Activated T-helper 2 cell treated with anti-CD3 and anti-CD28 coated beads, Interferon-gamma antibody, Interleukin-2, Interleukin-4, amounts not matched to agents 10 μg/mL and 5 μg/mL and 100 μg/mL, durations not matched to agents 14 hours and 24 hours and 36 hours (primary cell): ENCODE measurements at regions not wholly inside any gene's neighbourhood (a gene's known extent, or its start where the extent isn't known, plus 50 kb on each side); places are given as distances from the start of the nearest gene placed in this dataset.

Experiments
- DNase-seq: peaks from one replicate; pipeline ENCODE4 v3.0.0; 2021; ENCODE audit warnings: low spot score
- H3K27ac Mint-ChIP-seq: one replicate; pipeline ENCODE4 v1.8.0; 2021; ENCODE audit warnings: mixed read lengths
- H3K27me3 Mint-ChIP-seq: one replicate; pipeline ENCODE4 v1.8.0; 2021; ENCODE audit warnings: low read depth, mixed read lengths
- H3K36me3 Mint-ChIP-seq: one replicate; pipeline ENCODE4 v1.8.0; 2021; ENCODE audit warnings: low read depth, mixed read lengths
- H3K4me1 Mint-ChIP-seq: one replicate; pipeline ENCODE4 v1.8.0; 2021; ENCODE audit warnings: low read depth, mixed read lengths
- H3K4me3 Mint-ChIP-seq: one replicate; pipeline ENCODE4 v1.8.0; 2021; ENCODE audit warnings: low read depth, mild to moderate bottlenecking, moderate library complexity, mixed read lengths
- H3K9me3 Mint-ChIP-seq: one replicate; pipeline ENCODE4 v1.8.0; 2021; ENCODE audit warnings: mixed read lengths
- intact Hi-C: fragments of 100-400 bp; cut with micrococcal nuclease; formaldehyde crosslinking; loops from one replicate; pipeline ENCODE4 v1.15.1; 2023

- no peaks in the 10 kb centered on the region for H3K9me3 Mint-ChIP-seq
- H3K27ac Mint-ChIP-seq: no peak overlapping the region
- intact Hi-C loops: no loop called here
- H3K4me3 Mint-ChIP-seq: no peak overlapping the region
- DNase-seq: no peak
- no peaks in the 10 kb centered on the region for H3K36me3 Mint-ChIP-seq
- no peaks in the 10 kb centered on the region for H3K4me1 Mint-ChIP-seq
- H3K27me3 Mint-ChIP-seq: peaks cover 2% of the 10 kb centered on the region
Observed at GRCh38 chr12:127398016-127398710, 868.8 kb upstream of the TMEM132C start.

- no peaks in the 10 kb centered on the region for H3K36me3 Mint-ChIP-seq
Observed at GRCh38 chr12:127399451-127399850, 867.5 kb upstream of the TMEM132C start.

DNA sequence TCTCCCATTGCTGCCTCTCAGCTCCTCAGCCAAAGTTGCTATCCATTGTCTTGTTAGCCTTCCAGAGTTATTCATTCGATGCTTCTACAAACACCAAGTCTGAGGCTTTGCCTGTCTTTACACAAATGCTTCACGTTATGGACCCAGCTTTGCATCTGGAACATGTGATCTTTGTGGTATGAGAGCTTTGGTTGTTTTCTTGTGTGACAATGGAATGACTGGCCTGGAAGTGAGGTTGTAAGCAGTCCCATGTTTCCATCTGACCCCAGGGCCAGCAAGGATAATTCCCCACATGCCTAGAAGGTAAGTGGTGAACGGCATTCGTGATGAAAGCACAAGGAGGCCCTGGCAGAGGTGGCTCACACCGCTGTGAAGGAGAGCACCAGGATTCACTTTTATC lies 866.7 kb upstream of the TMEM132C start:
- no peaks in the 10 kb centered on the region for H3K4me1 Mint-ChIP-seq
- H3K36me3 Mint-ChIP-seq: no peaks in the 10 kb centered on the region
- H3K4me3 Mint-ChIP-seq: no peak overlapping the region
- H3K9me3 Mint-ChIP-seq: no peaks in the 10 kb centered on the region
- H3K27me3 Mint-ChIP-seq: peaks cover 2% of the 10 kb centered on the region
- no peak for DNase-seq
- no peak overlapping the region for H3K27ac Mint-ChIP-seq
- intact Hi-C loops: no loop called here

More at GRCh38 chr12:127399451-127399850, 867.5 kb upstream of the TMEM132C start:
- Mint-ChIP-seq H3K27me3 (peaks cover 2% of the 10 kb centered on the region), H3K9me3 (no peaks in the 10 kb centered on the region), H3K4me1 (no peaks in the 10 kb centered on the region), H3K27ac (no peak overlapping the region), H3K4me3 (no peak overlapping the region)
- DNase-seq: no peak
- intact Hi-C loops: no loop called here

GRCh38 chr12:127401005-127401404 lies 866.0 kb upstream of the TMEM132C start:
- DNase-seq: no peak
- Mint-ChIP-seq H3K4me3 (no peak overlapping the region), H3K9me3 (no peaks in the 10 kb centered on the region), H3K4me1 (no peaks in the 10 kb centered on the region), H3K27me3 (peaks cover 2% of the 10 kb centered on the region), H3K36me3 (no peaks in the 10 kb centered on the region), H3K27ac (no peak overlapping the region)
- intact Hi-C loops: no loop called here

- Mint-ChIP-seq H3K4me1 (no peaks in the 10 kb centered on the region), H3K36me3 (no peaks in the 10 kb centered on the region), H3K9me3 (no peaks in the 10 kb centered on the region), H3K27me3 (peaks cover 2% of the 10 kb centered on the region), H3K4me3 (no peak overlapping the region), H3K27ac (no peak overlapping the region)
- DNase-seq: no peak
- intact Hi-C loops: no loop called here
Observed at GRCh38 chr12:127401536-127401935, 865.4 kb upstream of the TMEM132C start.

DNA sequence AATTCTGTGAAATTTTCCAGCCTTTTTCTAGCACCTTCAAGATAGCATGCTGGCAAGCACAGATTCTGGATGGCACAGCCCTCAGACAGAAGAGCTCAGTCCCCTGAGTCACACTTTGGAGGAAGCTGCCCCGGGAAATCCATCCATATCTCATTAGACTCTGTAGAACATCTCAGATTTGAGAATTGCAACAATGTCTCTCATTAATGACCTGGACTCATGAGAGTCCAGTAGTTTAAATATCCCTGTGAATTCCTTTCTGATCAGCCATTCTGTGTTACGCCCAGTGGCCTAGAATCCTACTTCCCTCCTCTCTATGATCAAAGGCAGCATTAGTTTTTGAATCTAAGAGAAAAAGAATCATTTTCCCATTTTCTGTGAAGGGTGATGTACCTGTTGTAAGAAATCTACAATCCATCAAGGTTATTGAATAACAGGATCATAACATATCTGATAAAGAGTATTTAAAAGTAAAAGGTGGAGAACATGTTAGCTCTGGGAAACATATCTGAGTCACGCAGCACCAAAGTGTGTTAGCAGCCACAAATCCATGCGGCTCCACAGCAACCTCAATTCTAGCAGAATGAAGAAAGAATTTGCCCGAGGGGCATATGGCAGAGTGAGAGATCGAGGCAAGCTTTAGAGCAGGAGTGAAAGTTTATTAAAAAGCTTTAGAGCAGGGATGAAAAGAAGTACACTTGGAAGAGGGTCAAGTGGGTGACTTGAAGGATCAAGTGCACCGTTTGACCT lies 855.6 kb upstream of the TMEM132C start:
- intact Hi-C loops: no loop called here
- Mint-ChIP-seq H3K36me3 (no peaks in the 10 kb centered on the region), H3K4me3 (no peak overlapping the region), H3K27me3 (no peaks in the 10 kb centered on the region), H3K27ac (no peak overlapping the region), H3K4me1 (no peaks in the 10 kb centered on the region), H3K9me3 (no peaks in the 10 kb centered on the region)
- DNase-seq: no peak

- no peaks in the 10 kb centered on the region for H3K4me1 Mint-ChIP-seq
- H3K4me3 Mint-ChIP-seq: no peak overlapping the region
- DNase-seq: no peak
- no peak overlapping the region for H3K27ac Mint-ChIP-seq
- H3K27me3 Mint-ChIP-seq: no peaks in the 10 kb centered on the region
- intact Hi-C loops: no loop called here
- peaks cover 4% of the 10 kb centered on the region for H3K9me3 Mint-ChIP-seq
- no peaks in the 10 kb centered on the region for H3K36me3 Mint-ChIP-seq
Observed at GRCh38 chr12:127411981-127412380, 855.0 kb upstream of the TMEM132C start.

DNA sequence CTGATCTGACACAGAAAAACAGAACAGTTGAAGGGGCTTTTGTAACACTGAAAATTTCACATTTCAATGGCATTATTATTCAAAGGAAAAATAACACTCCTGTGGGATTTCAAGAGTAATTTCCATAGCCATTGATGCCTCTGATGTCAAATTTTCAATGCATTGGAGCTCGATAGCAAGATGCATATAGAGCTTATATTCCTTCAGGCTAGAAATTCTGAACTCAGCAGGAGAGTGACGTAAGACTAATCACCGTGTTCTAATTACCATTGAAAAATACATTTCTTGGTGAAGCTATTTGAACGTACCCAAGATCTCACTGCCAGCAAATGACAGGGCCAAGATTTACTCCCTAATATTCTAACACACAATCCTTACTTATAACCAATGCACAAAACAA lies 854.1 kb upstream of the TMEM132C start:
- H3K9me3 Mint-ChIP-seq: peaks cover 12% of the 10 kb centered on the region
- no peaks in the 10 kb centered on the region for H3K4me1 Mint-ChIP-seq
- H3K36me3 Mint-ChIP-seq: no peaks in the 10 kb centered on the region
- intact Hi-C loops: no loop called here
- no peak overlapping the region for H3K4me3 Mint-ChIP-seq
- H3K27me3 Mint-ChIP-seq: no peaks in the 10 kb centered on the region
- DNase-seq: no peak
- H3K27ac Mint-ChIP-seq: no peak overlapping the region

DNA sequence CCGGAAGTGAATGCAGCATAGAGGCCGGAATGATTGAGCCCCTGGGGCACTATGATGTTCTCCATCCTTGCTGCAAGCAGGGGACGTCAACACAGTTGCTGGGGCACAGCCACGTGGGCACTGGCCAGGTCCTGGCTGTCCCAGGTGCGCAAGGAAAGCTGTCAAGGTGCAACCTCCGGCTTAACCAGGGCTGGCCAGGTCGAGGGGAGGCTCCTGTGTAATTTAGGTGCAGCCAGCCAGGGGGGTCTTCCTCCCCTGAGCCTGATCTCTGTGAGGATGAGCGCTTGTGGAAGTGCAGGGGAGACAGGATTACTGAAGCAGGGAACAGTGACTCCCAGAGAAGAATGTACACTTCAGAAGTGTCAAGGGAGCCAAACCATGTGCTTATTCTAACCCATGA lies 852.8 kb upstream of the TMEM132C start:
- no peak for DNase-seq
- no peaks in the 10 kb centered on the region for H3K36me3 Mint-ChIP-seq
- H3K4me1 Mint-ChIP-seq: no peaks in the 10 kb centered on the region
- no peak overlapping the region for H3K27ac Mint-ChIP-seq
- no peaks in the 10 kb centered on the region for H3K27me3 Mint-ChIP-seq
- peaks cover 20% of the 10 kb centered on the region for H3K9me3 Mint-ChIP-seq
- H3K4me3 Mint-ChIP-seq: no peak overlapping the region
- intact Hi-C loops: no loop called here

DNA sequence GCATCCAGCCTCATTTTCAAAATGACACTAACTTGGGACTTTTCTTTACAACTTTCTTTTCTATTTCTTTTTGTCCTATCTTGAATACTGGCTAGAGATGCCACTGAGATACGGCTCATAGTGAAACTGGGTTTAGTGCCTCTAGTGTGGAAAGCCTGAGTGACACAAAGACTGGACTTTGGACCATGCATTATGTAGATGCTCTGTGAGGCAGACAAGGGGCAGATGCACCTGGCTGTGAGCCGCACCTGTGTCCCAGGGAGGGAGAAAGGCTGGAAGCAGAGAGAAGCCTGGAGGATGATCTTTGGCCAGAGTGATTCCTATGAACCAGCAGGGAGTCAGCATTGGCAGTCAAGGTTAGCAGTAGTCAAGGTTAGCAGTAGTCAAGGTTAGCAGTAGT lies 852.3 kb upstream of the TMEM132C start:
- H3K36me3 Mint-ChIP-seq: no peaks in the 10 kb centered on the region
- no peaks in the 10 kb centered on the region for H3K27me3 Mint-ChIP-seq
- peaks cover 20% of the 10 kb centered on the region for H3K9me3 Mint-ChIP-seq
- DNase-seq: no peak
- H3K4me3 Mint-ChIP-seq: no peak overlapping the region
- intact Hi-C loops: no loop called here
- no peaks in the 10 kb centered on the region for H3K4me1 Mint-ChIP-seq
- H3K27ac Mint-ChIP-seq: no peak overlapping the region

GRCh38 chr12:127416796-127417195 lies 850.2 kb upstream of the TMEM132C start:
- Mint-ChIP-seq H3K27me3 (no peaks in the 10 kb centered on the region), H3K9me3 (peaks cover 20% of the 10 kb centered on the region), H3K27ac (no peak overlapping the region), H3K36me3 (no peaks in the 10 kb centered on the region), H3K4me3 (no peak overlapping the region), H3K4me1 (no peaks in the 10 kb centered on the region)
- intact Hi-C loops: no loop called here
- no peak for DNase-seq

GRCh38 chr12:127419111-127419510 lies 847.9 kb upstream of the TMEM132C start:
- H3K9me3 Mint-ChIP-seq: peaks cover 20% of the 10 kb centered on the region
- H3K4me1 Mint-ChIP-seq: no peaks in the 10 kb centered on the region
- no peak overlapping the region for H3K4me3 Mint-ChIP-seq
- no peak overlapping the region for H3K27ac Mint-ChIP-seq
- DNase-seq: no peak
- H3K36me3 Mint-ChIP-seq: no peaks in the 10 kb centered on the region
- H3K27me3 Mint-ChIP-seq: no peaks in the 10 kb centered on the region
- intact Hi-C loops: no loop called here

GRCh38 chr12:127421614-127422013 lies 845.4 kb upstream of the TMEM132C start:
- no peak for DNase-seq
- H3K9me3 Mint-ChIP-seq: peaks cover 27% of the 10 kb centered on the region
- H3K4me3 Mint-ChIP-seq: no peak overlapping the region
- H3K27ac Mint-ChIP-seq: no peak overlapping the region
- no peaks in the 10 kb centered on the region for H3K27me3 Mint-ChIP-seq
- no peaks in the 10 kb centered on the region for H3K4me1 Mint-ChIP-seq
- intact Hi-C loops: no loop called here
- no peaks in the 10 kb centered on the region for H3K36me3 Mint-ChIP-seq
